GM13977 (cell line): ENCODE measurements at regions not wholly inside any gene's neighbourhood (a gene's known extent, or its start where the extent isn't known, plus 50 kb on each side); places are given as distances from the start of the nearest gene placed in this dataset.

Source experiments
- DNase-seq: peaks from one replicate; pipeline ENCODE4 v3.0.0; 2012; ENCODE audit warnings: low spot score
- CTCF ChIP-seq: IDR thresholded peaks from 2 replicates; pipeline ENCODE4 v1.5.1; 2012; ENCODE audit warnings: mild to moderate bottlenecking, control low read depth; ENCODE audit not compliant: insufficient read depth; ENCODE audit errors: extremely low read depth, missing control alignments
- in situ Hi-C: fragments of 300-500 bp; cut with MboI; formaldehyde crosslinking; loops from one replicate; pipeline ENCODE4 v1.12.0; 2022; ENCODE audit warnings: low sequenced_read_pairs, low pct_unique_long_range_greater_than_20kb, mixed read lengths, inconsistent platforms; ENCODE audit not compliant: unreplicated experiment

DNA sequence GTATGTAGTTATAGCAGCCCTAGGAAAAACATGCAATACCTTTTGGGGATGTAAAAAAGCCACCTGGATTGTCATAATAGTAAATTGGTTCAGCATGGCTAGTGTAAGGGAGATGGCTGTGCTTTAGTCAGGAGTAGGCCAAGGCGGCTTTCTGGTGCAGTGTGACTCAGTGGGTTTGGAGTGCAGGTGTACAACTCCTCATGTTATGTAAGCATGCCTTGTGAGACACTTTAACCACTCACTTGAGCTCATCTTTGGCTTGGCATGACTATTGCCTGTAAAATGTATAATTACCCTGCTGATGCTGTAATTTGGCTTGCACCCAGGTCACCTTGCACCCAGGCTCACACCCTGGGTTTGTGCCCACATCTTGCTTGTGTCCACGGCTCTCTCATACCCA lies 239.2 kb upstream of the GLI3 start:
- in situ Hi-C loops: no loop called here
- no peak for TF ChIP-seq CTCF
- DNase-seq: no peak

DNA sequence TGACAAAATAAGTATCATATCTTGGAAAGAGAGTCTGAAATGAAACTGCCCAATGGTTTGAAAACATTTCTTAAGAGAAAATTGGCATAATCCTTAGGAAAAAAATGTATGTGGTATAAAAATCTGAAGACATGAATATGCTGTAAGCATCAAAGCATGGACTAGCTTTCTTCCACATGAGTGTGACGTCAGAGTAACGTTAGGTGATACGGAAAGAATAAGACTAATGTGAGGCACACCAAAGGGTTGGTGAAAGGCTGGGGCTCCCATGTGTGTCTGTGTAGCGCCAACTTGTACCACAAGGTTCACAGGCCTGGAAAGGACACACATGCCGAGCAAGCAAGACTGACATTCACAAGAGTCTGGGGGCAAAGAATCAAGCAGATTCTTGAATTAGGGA lies 238.1 kb upstream of the GLI3 start:
- in situ Hi-C loops: no loop called here
- DNase-seq: no peak
- no peak for TF ChIP-seq CTCF

GRCh38 chr7:42473099-42473498 lies 236.1 kb upstream of the GLI3 start:
- in situ Hi-C loops: no loop called here
- no peak for DNase-seq
- TF ChIP-seq CTCF: no peak

- in situ Hi-C loops: no loop called here
- TF ChIP-seq CTCF: no peak
- no peak for DNase-seq
Observed at GRCh38 chr7:42471573-42472174, 234.7 kb upstream of the GLI3 start.

GRCh38 chr7:42469341-42469740 lies 232.3 kb upstream of the GLI3 start:
- no peak for TF ChIP-seq CTCF
- in situ Hi-C loops: no loop called here
- DNase-seq: no peak

DNA sequence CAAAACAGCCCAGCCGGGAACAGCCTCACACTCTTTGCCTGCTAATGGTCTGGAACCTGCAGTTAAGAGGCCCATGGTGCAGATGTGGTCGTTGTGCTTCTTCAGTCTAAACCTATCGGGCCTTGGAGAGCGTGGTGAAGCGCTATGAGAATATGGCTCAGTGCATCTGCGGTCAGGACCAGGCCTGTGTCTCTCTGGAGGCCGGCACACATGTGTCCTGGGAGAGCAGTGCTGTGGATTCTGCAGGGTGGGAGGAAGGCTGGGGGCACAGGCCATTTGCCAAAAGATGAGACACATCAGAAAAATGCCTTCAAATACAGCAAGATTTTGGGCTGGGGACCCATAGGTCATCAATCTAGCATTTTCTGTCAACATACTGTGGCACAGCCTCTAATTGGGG lies 231.5 kb upstream of the GLI3 start:
- no peak for DNase-seq
- in situ Hi-C loops: no loop called here
- no peak for TF ChIP-seq CTCF

DNA sequence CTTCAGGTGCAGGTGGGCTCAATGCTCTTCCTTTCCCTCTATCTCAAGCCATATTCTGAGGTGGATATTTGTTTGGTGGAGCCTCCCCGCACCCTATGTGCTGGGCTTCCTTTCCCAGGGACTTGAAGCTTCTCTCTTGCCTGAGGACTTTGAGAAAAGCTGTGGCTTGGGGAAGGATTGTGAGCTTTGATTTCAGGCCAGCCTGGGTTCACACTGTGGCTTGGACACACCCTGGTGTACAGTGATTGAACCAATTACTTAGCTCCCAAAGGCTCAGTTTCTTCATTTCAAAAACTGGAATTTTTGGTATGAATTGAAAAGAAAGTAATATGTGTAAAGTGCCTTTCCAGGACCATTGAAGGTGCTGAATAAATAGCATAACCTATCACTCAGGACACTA lies 224.5 kb upstream of the GLI3 start:
- in situ Hi-C loops: no loop called here
- TF ChIP-seq CTCF: no peak
- no peak for DNase-seq
